GM21723 (cell line): ENCODE measurements at regions not wholly inside any gene's neighbourhood (a gene's known extent, or its start where the extent isn't known, plus 50 kb on each side); places are given as distances from the start of the nearest gene placed in this dataset.
"Not testable (repeated sequence)": the region's sequence is repeated elsewhere in the genome, so short reads cannot be mapped to it uniquely, and the experiment has no call there.

Experiments used
- ATAC-seq: cut with Tn5 transposase; IDR thresholded peaks from one replicate; pipeline ENCODE4 v1.9.1; 2021; ENCODE audit warnings: mild to moderate bottlenecking, moderate library complexity; ENCODE audit not compliant: unreplicated experiment

DNA sequence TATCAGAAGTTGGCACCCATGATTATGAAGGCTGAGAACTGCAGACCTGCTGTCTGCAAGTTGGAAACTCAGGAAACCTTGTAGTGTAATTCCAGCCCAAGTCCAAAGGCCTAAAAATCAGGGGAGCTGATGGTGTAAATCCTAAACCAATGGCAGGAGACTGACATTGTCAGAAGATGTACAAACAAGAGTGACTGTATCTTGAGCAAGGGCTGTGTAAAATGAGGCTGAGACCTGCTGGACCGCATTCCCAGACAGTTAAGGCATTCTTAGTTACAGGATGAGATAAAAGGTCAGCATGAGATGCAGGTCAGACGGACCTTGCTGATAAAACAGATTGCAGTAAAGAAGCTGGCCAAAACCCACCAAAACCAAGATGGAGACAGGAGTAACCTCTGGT, 147.7 kb downstream of the COG6 start:
- ATAC-seq, result no peak

DNA sequence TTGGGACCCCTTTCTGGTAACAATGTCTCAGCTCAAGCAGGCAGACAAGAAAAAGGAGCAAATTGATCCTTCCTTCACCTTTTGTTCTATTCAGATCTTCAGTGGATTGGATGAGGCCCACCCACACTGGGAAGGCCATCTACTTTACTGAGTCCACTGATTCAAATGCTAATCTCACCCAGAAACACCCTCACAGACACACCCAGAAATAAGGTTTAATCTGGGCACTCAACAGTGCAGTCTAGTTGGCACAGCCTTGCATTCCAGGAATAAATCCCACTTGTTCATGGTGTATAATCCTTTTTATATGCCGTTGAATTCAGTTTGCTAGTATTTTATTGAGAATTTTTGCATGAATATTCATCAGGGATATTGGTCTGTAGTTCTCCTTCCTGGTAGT, 148.4 kb downstream of the COG6 start:
- no peak for ATAC-seq

DNA sequence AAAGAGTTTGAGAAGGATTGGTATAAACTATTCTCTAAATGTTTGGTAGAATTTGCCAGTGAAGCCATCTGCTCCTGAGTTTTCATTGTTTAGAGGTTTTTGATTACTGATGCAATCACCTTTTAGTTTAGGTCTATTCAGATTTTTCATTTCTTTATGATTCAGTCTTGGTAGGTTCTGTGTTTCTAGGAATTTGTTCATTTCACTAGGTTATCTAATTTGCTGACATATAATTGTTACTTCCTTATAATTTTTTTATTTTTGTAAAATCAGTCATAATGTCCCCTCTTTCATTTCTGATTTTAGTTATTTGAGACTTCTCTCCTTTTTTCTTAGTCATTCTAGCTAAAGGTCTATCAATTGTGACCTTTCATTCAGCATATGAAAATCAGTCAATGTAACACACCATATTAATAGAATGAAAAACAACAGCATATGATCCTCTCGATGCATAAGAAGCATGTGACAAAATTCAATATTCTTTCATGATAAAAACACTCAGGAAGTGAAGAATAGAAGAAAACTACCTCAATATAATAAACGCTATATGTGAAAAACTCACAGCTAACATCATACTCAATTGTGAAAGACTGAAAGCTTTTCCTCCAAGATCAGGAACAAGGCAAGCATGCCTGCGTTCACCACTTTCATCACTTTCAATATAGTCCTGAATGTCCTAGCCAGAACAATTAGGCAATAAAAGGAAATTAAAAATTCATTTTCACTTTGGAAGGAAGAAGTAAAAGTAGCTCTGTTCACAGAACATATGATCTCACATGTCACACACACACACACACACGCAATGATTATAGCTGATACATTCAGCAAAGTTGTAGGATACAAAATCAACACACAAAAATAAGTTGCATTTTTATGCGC, 149.1 kb downstream of the COG6 start:
- ATAC-seq, result no peak

DNA sequence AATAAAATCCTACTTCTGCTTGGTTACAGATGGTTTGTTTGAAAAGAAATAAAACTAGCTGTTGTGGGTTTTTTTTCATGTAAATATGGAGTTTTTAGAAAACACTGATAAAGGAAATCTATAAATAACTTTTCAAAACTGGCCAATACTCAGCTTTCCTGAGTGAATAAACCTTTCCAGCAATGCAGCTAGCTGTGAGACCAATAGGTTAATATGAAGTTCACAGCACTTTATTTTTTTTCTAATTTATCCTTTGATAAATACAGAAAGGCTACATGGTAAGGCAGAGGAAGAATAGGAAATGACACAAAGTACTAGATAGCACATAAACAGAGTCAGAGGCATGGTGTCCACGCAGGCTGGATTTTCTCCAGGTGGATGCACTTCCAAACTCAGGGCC, 154.0 kb downstream of the COG6 start:
- no peak for ATAC-seq

DNA sequence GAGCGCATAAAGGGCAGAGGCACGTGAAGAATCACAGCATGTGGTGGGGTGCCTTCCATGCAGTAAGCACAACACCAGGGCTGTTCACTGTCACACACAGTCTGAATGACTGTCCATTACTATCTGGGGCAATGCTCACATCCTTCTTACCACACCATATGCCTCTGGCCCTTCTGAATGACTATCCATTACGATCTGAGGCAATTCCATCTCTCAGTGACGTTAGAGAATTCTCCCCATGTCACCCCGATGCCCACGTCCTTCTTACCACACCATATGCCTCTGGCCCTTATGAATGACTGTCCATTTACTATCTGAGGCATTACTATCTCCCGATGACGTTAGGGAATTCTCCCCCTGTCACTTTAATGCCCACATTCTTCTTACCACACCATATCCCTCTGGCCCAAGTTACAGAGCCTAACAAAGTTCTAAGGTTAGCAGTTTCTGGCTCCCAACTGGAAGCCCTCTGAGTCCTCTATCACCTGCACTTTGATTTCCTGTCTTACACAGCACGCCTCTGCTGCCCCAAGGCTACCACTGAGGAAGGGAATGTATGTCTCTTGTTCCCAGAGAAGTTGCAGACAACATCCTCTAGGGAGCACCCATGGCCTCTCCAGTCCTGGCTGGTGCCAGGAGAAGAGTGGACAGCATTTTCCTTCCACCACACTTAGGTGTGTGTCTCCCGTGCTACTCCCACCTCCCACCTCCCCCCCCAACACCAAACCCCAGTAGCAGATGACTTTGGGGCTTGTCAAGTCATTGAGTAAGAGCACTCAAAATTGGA, 154.8 kb downstream of the COG6 start:
- no peak for ATAC-seq

DNA sequence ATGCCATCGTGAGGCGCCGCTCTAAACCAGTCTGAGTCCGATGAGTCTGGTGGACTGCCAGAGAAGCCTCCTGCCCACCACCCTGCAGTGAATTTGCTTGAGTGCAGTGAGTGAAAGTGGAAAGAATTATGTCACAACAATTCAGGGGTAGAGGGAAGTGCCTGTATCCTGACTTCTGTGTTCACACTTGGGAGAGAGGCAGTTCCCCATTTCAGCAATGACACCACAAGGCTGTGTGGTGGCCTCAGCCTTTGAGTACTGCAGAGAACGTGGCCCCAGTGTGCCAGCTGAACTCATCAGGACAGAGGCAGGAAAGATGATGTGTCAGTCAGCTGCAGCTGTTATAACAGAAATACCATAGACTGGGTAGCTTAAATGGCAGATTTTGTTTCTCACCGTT, 155.6 kb downstream of the COG6 start:
- ATAC-seq, result no peak

DNA sequence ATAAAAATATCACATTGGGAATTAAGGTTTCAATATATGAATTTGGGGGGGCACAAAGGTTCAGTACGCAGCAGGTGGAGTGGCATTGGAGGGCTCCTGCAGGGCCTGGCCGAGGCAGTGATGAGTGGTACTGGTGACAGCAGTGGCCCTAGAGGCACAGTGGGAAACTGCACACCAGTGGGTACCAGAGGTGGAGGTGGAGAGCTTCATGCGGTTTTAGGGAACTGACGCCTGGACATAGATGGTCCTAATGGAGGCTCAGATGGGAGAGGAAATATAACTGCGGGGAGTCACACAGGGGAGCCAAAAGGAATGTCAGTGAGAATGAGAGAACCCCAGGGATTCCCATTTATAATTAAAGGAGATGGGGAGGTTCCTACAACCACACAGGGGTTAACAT, 156.2 kb downstream of the COG6 start:
- no peak for ATAC-seq

DNA sequence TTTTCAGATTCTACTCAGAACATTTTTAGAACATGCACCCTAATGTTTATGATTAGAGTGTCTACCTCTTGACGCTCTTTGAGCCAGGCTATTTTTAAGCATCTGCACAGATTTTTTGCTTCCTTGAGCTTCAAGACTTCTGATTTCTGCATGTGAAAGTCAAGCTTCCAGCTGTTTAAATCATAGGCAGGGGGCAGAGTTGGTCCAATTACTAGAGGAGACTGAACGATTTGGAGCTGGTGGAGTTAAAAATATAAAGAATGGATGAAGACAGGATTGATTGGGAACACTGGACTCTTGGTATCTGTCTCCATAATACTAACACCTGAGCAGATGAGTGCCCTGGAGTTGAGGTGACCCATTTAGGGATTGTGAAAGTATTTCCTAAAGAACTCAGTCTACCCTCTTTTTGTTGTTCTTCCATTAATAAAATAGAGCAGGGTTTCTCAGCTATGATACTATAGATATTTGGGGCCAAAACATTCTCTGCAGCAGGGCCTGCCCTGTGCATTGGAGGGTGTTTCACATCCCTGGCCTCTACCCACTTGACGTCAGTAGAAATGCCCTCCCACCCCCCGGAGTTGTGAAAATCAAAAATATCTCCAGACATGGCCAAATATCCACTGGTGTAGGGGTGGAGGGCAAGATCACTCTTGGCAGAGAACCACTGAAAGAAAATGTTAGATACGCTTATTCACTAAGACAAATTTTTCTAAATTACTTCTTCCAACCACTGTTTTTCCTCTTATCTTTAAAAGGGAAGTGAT, 160.1 kb downstream of the COG6 start:
- no peak for ATAC-seq

DNA sequence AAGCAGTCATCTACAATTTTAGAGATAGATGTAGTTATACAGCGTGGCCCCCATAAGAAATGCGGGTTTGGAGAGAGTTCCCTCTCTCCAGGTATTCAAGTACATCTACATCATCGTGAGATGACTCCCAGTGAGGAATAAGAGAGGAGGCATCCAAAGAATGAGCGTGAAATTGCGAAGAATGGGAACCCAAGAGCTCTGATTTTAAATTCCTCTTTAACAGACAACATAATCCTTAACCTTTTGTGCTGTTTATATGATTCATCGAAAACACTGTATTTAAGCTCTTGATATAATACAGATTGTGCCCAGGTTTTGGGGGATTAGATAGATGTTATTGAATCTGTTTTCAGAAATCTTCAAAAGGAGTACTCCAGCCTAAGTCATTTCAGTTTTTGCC, 161.5 kb downstream of the COG6 start:
- ATAC-seq, result no peak

DNA sequence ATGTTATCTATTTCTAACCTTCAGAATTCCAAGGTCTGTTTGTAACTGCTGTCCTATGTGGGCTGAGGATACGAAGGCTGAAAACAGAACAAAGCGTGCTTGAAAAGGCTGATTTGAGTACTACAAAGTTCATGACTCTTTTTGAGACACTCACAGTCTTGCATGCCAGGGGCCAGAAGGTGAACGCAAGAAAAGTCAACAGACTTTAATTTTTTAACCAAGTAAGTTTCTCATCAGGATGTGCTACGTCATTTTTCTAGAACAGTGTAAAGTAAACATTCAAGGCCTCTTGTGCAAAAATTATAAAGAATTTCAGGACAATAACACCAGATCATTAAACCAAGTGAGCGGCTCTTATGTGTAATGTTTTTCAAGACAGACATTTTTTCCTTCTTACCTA, 163.5 kb downstream of the COG6 start:
- ATAC-seq, result no peak

DNA sequence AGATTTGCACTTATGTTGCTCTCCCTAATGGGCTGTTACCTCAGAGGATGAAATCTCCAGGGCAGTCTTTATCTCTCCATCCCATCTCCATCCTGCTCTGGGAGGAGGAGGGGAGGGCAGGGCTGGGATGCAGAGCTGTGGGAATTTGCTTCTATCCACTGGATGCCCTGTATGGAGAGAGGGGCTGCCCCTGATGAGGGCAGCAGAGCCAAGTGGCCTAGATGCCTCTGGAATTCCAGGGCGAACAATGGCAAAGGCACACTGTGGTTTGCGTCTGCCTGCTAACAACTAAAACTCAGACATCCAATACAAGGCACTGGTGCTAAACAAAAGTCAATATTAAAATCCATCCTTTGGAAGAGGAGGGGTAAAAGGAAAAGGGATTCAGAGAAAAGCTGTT, 165.1 kb downstream of the COG6 start:
- ATAC-seq, result no peak

DNA sequence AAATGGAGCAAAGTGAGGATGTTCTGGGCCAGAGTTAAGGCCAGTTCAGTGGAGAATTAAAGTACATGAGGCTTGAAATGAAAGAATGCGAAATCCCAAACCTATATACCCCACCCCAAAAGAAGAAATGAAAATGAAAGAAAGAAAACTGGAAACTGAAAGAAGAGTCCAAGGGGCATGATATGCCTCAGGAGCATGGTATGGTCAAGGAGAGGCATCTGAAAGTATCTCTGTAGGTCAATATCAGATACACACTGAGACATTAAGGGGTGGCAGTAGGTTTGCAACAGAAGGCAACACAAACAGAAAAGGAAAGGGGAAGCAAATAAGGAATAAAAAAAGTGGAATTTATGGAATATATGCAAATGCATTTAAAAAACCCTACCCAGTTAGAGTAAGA, 166.5 kb downstream of the COG6 start:
- no peak for ATAC-seq

DNA sequence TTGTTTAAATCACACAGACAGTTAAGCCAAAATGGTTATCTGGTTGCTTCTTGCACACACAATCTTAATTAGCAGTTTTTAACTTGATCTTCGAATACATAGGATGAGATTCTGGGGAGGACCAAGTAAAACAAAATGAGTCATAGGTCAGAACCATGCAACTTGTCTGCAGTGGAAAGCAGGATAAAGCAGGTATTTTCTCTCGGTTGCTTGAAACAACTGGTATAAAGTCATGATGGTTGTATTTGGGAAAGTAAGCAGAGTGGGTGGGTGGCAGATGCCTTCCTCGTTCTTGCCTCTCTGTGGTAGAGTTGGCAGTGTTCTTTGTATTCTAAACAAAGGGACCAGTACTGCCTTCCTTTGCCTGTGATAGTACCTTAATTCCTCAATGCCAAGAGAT, 167.0 kb downstream of the COG6 start:
- ATAC-seq, result no peak

DNA sequence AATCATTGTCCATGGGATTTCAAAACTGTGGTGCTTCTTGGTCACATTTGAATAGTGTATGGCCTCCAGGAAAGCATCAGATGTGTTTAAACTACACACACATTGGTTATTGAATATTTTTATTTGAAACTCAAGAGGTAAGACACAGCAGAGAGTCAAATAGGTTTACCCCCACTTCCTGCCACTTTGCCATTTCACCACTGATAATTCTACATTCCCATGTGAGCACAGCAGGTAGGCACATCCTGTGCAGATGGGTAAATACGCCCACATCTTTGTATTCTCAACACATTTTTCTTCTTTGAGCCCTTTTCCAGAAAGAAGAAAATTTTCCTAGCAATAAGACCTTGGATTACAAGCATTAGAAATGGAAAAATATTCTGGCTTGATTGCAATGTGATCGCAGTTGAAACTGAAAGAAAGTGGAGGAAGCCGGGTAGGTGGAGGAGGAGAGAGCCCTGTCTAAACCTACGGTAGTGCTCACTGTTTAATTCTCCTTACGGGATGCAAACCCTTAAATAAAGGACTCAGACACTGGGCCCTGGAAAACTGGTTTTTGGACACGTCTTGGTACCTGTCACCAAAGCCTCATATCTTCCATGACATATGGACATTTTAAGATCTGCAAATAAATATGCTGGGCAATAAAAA, 167.7 kb downstream of the COG6 start:
- ATAC-seq, result no peak

DNA sequence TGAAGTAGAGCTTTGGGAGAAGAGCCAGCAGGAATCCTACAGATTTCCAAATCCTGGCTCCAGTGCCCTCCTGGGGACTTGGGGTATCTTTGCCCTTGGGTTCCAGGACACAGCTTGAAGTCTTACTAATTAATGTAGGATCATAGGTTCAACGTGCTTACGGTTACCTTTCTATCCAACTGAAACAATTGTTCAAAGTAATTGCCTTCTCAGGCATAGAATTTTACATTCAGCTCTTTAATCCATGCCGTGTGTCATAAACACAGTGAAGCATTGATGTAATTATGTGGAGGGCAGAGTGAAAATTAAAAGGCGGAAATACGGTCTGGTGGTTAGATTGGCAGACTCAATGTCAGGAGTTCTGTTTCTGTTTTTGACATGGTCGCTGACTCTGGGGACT, 170.4 kb downstream of the COG6 start:
- ATAC-seq, result no peak

DNA sequence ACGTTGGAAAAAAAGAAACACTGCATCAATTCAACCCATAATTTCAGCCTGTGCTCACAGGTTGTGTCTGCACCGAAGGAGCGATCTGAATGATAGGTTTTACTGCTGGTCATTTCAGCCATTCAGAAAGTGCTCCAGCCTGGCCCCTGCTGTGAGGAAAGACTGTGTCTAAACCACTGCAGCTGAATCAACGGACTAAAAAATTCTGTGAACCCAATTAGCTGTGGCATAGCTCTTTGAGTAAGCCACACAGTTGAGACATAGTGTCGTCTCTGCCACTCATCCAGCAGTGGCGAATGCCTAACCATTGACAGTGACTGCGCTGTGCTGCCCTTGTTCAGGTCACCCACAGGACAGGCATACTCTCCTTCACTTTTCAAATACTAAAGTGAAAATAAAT, 179.8 kb downstream of the COG6 start:
- no peak for ATAC-seq

DNA sequence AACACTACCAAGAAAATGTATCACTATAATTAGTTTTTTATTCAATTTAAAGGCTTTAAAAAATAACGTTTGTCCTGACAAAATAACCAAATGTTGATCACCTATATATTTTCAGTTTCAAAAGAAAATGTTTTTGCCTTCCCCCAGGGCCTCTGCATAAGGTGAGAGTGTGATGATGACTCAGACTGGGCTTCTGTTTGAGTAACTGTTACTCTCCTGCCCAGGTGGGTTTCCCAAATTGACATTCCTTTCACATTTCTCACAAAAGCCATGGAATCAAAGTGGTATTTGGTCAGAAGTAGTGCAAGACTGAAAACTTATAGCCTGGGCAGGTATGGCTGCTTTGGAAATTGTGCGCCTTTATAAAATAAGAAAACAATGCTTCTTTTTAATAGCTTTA, 180.6 kb downstream of the COG6 start:
- no peak for ATAC-seq

DNA sequence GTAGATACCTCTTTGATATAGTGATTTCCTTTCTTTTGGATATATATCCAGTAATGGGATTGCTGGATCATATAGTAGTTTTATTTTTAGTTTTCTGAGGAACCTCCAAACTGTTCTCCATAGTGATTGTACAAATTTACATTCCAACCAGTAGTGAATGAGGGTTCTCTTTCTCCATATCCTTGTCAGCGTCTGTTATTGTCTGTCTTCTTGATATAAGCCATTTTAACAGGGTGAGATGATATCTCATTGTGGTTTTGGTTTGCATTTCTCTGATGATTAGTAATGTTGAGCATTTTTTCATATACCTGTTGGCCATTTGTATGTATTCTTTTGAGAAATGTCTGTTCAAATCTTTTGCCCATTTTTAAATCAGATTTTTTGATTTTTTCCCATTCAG, 182.4 kb downstream of the COG6 start:
- not testable (repeated sequence) for ATAC-seq

DNA sequence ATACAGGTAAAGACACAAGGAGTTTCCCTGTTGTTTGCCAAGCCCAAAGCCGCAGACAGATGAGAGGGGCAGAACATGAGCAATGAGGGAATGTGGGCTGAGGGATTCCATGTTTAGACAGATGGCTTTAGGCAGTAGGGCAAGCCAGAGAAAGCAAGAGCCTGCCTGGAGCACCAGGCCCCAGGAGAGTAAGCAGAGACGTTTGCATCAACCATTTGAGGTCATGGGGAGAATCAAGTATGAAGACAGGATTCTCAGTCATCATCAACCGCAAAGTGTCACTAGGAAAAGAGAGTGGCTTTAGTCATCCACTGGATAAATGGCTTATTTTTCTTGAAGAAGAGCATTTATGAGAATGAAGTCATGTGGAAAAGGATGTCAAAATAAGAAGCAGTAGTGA, 184.7 kb downstream of the COG6 start:
- ATAC-seq, result no peak

DNA sequence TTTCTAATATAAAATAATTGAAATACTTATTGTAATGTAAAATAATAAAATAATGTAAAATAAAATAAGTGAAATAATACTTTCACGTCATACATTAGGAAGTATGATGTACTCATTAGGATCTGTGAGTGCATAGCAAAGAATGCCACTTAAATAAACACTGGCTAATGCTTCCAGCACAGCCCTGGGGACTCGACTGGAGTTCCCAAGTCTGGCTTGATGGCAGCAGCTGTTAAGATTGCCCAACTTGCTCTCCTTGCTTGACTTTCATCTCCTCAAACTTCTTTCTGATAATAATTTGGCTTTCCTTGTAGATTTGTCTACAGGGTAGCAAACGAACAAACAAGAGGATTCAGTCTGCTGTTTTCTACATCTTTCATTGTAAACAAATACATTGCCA, 191.9 kb downstream of the COG6 start:
- no peak for ATAC-seq

DNA sequence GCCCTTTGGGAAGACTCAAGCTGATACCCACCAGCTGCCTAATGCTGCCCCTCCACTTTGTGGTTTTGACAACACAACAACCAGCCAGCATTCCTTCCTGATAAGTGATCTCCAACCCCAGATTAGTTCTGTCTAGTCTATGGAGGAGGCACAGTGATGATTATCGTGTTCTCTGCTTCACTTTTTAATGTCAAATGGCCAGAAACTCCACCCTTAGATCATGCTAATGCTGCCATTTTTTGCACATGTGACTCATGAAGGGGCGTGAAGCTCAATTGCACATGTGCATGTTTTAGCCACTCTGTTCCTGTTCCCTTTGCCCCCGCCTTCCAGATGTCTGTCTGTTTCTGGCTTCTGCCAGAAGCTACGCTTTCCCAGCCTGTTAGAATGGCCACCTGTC, 199.8 kb downstream of the COG6 start:
- no peak for ATAC-seq
